Kidney (tissue), 13 donors: ENCODE measurements at regions not wholly inside any gene's neighbourhood (a gene's known extent, or its start where the extent isn't known, plus 50 kb on each side); places are given as distances from the start of the nearest gene placed in this dataset.
A peak's percentile ranks its signal among the peaks of the same experiment; 100 is the strongest.
"Not testable (repeated sequence)": the region's sequence is repeated elsewhere in the genome, so short reads cannot be mapped to it uniquely, and the experiment has no call there.

Experiments
- DNase-seq, 5 donors: peaks; one replicate each; pipeline ENCODE4 v3.0.0-alpha.2; 2013 to 2020
- FAIRE-seq: peaks from 2 replicates; lab custom pipeline; 2012; peaks lifted over from hg19 to GRCh38; lab: Jason Lieb, UNC
- H3K27ac ChIP-seq, 2 donors: one replicate each; pipeline ENCODE4 v1.7.0; 2013; ENCODE audit warnings: low read depth in 2 of 2, low read length in 2 of 2, inconsistent platforms in 1 of 2
- H3K27me3 ChIP-seq: one replicate; pipeline ENCODE4 v1.7.1; 2013; ENCODE audit warnings: low read length, inconsistent platforms; ENCODE audit not compliant: control insufficient read depth, insufficient read depth
- H3K36me3 ChIP-seq, 3 donors: one replicate each; pipeline versions ENCODE4 v1.7.0 to v1.7.1; 2013; ENCODE audit warnings: low read length in 3 of 3, control low read depth in 1 of 3, inconsistent platforms in 1 of 3; ENCODE audit not compliant: insufficient read depth in 3 of 3, control insufficient read depth in 2 of 3
- H3K4me1 ChIP-seq, 3 donors: one replicate each; pipeline versions ENCODE4 v1.7.0 to v1.7.1; 2013; ENCODE audit warnings: low read length in 3 of 3, inconsistent platforms in 1 of 3, low read depth in 1 of 3; ENCODE audit not compliant: control insufficient read depth in 2 of 3, insufficient read depth in 2 of 3
- H3K4me3 ChIP-seq, 3 donors: one replicate each; pipeline versions ENCODE4 v1.7.0 to v1.8.1; 2013; ENCODE audit warnings: low read length in 3 of 3, control low read depth in 1 of 3, inconsistent platforms in 1 of 3
- H3K9ac ChIP-seq, 3 donors: one replicate each; pipeline versions ENCODE4 v1.7.0 to v1.7.1; 2013; ENCODE audit warnings: low read length in 3 of 3, control low read depth in 1 of 3, inconsistent platforms in 1 of 3
- H3K9me3 ChIP-seq, 3 donors: one replicate each; pipeline versions ENCODE4 v1.7.0 to v1.7.1; 2013; ENCODE audit warnings: low read length in 3 of 3, control low read depth in 1 of 3, inconsistent platforms in 1 of 3; ENCODE audit not compliant: control insufficient read depth in 2 of 3, insufficient read depth in 1 of 3
- CTCF ChIP-seq: IDR thresholded peaks from 3 replicates; pipeline ENCODE4 v1.5.1; 2012; ENCODE audit warnings: mild to moderate bottlenecking, moderate library complexity, borderline replicate concordance; ENCODE audit not compliant: insufficient read depth; ENCODE audit errors: extremely low read depth
- intact Hi-C: fragments of 100-400 bp; cut with DNase I; formaldehyde crosslinking; loops from one replicate; pipeline ENCODE4 v1.11.1; 2022
- donor health status: control.
- donor health status: control.
- donor health status: control.
- donor health status: control.
- donor health status: control.
- donor health status: DM: yes; HTN: yes; CAD: no.
- donor health status: Normal renal cell carcinoma (clear cell type).

DNA sequence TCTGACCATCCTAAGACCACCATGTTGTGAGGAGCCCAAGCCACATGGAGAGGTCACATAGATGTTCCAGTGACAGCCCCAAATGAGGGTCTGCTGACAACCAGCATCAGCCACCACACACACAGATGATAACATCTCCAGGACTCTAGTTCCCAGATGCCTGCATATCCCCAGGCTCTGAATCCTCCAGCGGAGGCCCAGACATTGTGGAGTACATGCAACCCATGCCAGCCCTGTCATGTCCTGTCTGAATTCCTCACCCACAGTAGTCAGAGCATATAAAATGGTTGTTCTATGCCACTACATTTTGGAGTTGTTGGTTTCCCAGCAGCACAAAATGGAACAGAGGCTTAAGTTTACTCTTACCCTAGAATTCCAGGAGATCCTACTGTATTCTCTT is 122.0 kb upstream of the SLC35G4 start:
- TF ChIP-seq CTCF: no peak
- Histone ChIP-seq H3K9ac (no peak overlapping the region), H3K27me3 (no peaks in the 10 kb centered on the region), H3K9me3 (no peaks in the 10 kb centered on the region), H3K27ac (no peak overlapping the region), H3K4me1 (no peaks in the 10 kb centered on the region), H3K36me3 (no peaks in the 10 kb centered on the region), H3K4me3 (no peak overlapping the region)
- DNase-seq: no peak
- intact Hi-C loops: no loop called here
- no peak for FAIRE-seq

- DNase-seq: no peak
- no peak overlapping the region for H3K4me3 ChIP-seq
- no peaks in the 10 kb centered on the region for H3K36me3 ChIP-seq
- no peak for TF ChIP-seq CTCF
- FAIRE-seq: no peak
- intact Hi-C loops: no loop called here
- H3K9me3 ChIP-seq: no peaks in the 10 kb centered on the region
- no peaks in the 10 kb centered on the region for H3K27me3 ChIP-seq
- H3K4me1 ChIP-seq: no peaks in the 10 kb centered on the region
- H3K27ac ChIP-seq: no peak overlapping the region
- H3K9ac ChIP-seq: no peak overlapping the region
These were observed 127.1 kb upstream of the SLC35G4 start for GRCh38 chr18:11482271-11482670.

- TF ChIP-seq CTCF: no peak
- Histone ChIP-seq H3K9ac (no peak overlapping the region), H3K4me1 (no peaks in the 10 kb centered on the region), H3K9me3 (no peaks in the 10 kb centered on the region), H3K27me3 (no peaks in the 10 kb centered on the region), H3K4me3 (no peak overlapping the region), H3K36me3 (no peaks in the 10 kb centered on the region), H3K27ac (no peak overlapping the region)
- DNase-seq (no peak), FAIRE-seq (no peak)
- intact Hi-C loops: no loop called here
These were observed 128.7 kb upstream of the SLC35G4 start for GRCh38 chr18:11480692-11481091.

DNA sequence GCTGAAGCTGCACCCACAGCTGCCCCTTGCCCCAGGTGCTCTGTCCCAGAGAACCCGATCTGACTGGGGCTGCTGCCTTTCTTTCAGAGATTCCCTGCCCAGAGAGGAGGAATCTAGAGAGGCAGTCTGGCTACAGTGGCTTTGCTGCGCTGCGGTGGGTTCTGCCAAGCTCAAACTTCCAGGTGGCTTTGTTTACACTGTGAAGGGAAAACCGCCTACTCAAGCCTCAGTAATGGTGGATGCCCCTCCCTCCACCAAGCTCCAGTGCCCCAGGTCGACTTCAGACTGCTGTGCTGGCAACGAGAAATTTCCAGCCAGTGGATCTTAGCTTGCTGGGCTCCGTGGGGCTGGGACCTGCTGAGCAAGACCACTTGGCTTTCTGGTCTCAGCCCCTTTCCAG is 130.4 kb upstream of the SLC35G4 start:
- H3K36me3 ChIP-seq, H3K4me3 ChIP-seq, H3K27me3 ChIP-seq, FAIRE-seq, H3K4me1 ChIP-seq, H3K9ac ChIP-seq, H3K27ac ChIP-seq, intact Hi-C loops, H3K9me3 ChIP-seq: not testable (repeated sequence)
- peak in 4 of 5 donors; percentile 42 to 62 (median 52) for DNase-seq
